Ectodermal cell (in vitro differentiated cells): ENCODE measurements at regions not wholly inside any gene's neighbourhood (a gene's known extent, or its start where the extent isn't known, plus 50 kb on each side); places are given as distances from the start of the nearest gene placed in this dataset.

Experiments used
- H3K27ac ChIP-seq: 2 replicates; pipeline ENCODE4 v1.7.0; 2013; ENCODE audit warnings: mild to moderate bottlenecking, low read depth, low read length; ENCODE audit not compliant: insufficient read depth, poor library complexity, severe bottlenecking
- H3K27me3 ChIP-seq: 2 replicates; pipeline ENCODE4 v1.7.0; 2013; ENCODE audit warnings: mild to moderate bottlenecking, low read length; ENCODE audit not compliant: insufficient read depth, control insufficient read depth, poor library complexity, severe bottlenecking
- H3K36me3 ChIP-seq: one replicate; pipeline ENCODE4 v1.7.0; 2013; ENCODE audit warnings: low read length; ENCODE audit not compliant: control insufficient read depth, insufficient read depth
- H3K4me1 ChIP-seq: one replicate; pipeline ENCODE4 v1.7.0; 2013; ENCODE audit warnings: low read length; ENCODE audit not compliant: control insufficient read depth, insufficient read depth
- H3K4me3 ChIP-seq: 2 replicates; pipeline ENCODE4 v1.7.0; 2013; ENCODE audit warnings: low read depth, low read length, control low read depth; ENCODE audit not compliant: insufficient read depth
- H3K9me3 ChIP-seq: 2 replicates; pipeline ENCODE4 v1.7.0; 2013; ENCODE audit warnings: mild to moderate bottlenecking, low read length, moderate library complexity; ENCODE audit not compliant: control insufficient read depth
- WGBS, 2 experiments: methylation state at CpG; one replicate each; pipeline ENCODE4 v1.1.7; 2013; ENCODE audit warnings: missing lambda C conversion rate in 2 of 2; 5-methylcytosine and 5-hydroxymethylcytosine counted together

- Histone ChIP-seq H3K27me3 (no peaks in the 10 kb centered on the region), H3K36me3 (no peaks in the 10 kb centered on the region)
These were observed 344.6 kb downstream of the GBE1 start for GRCh38 chr3:81416812-81417211.

GRCh38 chr3:81406318-81406717, 355.1 kb downstream of the GBE1 start:
- H3K27ac ChIP-seq = no peak overlapping the region
- H3K9me3 ChIP-seq = no peaks in the 10 kb centered on the region
- H3K4me1 ChIP-seq = no peaks in the 10 kb centered on the region
- 44 to 50% methylated on average over 1 of the region's 1 CpG for WGBS, 2 experiments
- H3K36me3 ChIP-seq = no peaks in the 10 kb centered on the region
- H3K4me3 ChIP-seq = no peak overlapping the region
- H3K27me3 ChIP-seq = no peaks in the 10 kb centered on the region

More at GRCh38 chr3:81416812-81417211, 344.6 kb downstream of the GBE1 start:
- H3K27ac ChIP-seq = no peak overlapping the region
- 97 to 100% methylated on average over 1 to 2 of the region's 2 CpGs for WGBS, 2 experiments
- no peaks in the 10 kb centered on the region for H3K9me3 ChIP-seq
- no peak overlapping the region for H3K4me3 ChIP-seq
- no peaks in the 10 kb centered on the region for H3K4me1 ChIP-seq

- H3K4me3 ChIP-seq = no peak overlapping the region
- WGBS, 2 experiments = 76 to 80% methylated on average over 7 of the region's 7 CpGs
- no peaks in the 10 kb centered on the region for H3K4me1 ChIP-seq
- no peaks in the 10 kb centered on the region for H3K36me3 ChIP-seq
- H3K9me3 ChIP-seq = no peaks in the 10 kb centered on the region
- H3K27me3 ChIP-seq = no peaks in the 10 kb centered on the region
- H3K27ac ChIP-seq = no peak overlapping the region
These were observed 365.5 kb downstream of the GBE1 start for GRCh38 chr3:81395739-81396513.

DNA sequence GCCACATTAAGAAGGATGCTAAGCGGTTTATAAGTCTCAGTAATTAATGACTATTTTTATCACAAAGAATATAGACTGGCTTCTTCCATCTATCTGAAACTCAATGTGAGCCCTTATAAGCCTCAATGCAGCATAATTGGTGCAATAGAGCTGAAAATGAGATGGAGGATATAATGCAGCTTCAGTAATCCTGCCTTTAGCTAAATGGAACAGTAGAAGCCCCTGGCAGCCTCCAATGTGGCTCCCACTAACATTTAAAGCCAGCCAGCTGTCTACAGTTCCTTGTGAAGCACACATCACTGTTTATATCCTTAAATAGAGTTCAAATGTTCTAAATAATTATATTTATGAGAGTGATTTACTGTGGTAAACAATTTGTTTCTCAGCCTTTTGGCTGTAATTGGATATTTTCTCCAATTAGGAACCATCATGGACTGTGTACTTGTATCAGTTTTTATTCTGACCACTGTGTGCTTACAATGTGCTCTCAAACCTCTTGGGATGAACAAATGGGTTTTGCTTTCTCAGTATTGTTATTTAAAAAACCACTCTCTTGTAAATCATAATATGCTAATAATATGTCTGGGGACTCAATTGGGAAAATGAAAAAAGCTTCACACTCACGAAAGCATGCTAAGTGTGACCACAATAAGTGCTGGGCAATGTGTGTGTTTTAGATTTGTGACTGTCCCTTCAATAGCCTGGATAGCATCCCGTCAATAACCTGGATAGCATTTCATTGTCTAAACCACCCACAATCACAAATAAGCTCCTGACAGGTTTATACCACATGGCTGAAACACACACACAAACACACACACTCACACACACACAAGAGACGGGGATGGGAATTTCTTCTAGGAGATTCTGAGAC, 366.6 kb downstream of the GBE1 start:
- no peaks in the 10 kb centered on the region for H3K9me3 ChIP-seq
- H3K4me3 ChIP-seq = no peak overlapping the region
- H3K36me3 ChIP-seq = no peaks in the 10 kb centered on the region
- 94 to 95% methylated on average over 3 to 4 of the region's 4 CpGs for WGBS, 2 experiments
- no peaks in the 10 kb centered on the region for H3K4me1 ChIP-seq
- no peaks in the 10 kb centered on the region for H3K27me3 ChIP-seq
- no peak overlapping the region for H3K27ac ChIP-seq

DNA sequence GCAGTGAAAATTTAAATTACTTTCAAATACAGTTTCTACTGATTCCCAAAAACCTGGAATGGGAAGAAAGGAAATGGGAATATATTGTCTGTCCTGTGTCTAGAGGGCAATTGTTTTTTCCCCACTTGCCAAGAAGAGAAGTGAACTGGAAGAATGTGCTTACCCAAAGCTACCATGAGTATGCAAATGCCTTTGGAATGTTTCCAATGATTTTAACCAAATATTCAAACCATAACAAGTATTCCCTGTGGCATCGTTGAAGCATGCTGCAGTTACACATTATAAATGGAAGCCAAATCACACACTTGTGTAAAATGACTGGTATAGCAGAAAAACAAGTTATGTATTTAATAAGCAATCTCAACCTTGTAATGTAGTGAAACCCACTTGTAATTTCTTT, 368.2 kb downstream of the GBE1 start:
- Histone ChIP-seq H3K27ac (no peak overlapping the region), H3K9me3 (no peaks in the 10 kb centered on the region), H3K4me3 (no peak overlapping the region), H3K4me1 (no peaks in the 10 kb centered on the region), H3K27me3 (no peaks in the 10 kb centered on the region), H3K36me3 (no peaks in the 10 kb centered on the region)
- WGBS, 2 experiments = 67 to 100% methylated on average over 1 of the region's 1 CpG

DNA sequence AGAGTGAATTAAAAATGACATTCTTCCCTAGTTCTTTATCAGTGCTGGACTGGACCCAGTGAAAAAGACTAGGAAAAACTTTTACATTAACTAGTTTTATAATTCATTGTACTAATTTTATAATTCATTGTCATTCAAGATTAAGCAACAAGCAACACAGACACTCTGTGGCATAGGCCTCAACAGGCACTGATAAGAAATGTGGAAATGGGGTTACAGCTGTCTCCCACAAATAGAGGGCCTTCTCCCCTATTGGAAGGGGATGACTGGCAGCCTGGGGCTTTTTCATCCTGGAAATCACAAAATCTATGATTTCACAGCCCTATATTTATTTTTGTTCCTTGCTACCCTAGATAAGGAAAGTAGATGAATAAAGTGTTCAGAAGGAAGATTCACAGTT, 370.6 kb downstream of the GBE1 start:
- Histone ChIP-seq H3K4me3 (no peak overlapping the region), H3K4me1 (no peaks in the 10 kb centered on the region), H3K27ac (no peak overlapping the region), H3K36me3 (no peaks in the 10 kb centered on the region), H3K9me3 (no peaks in the 10 kb centered on the region), H3K27me3 (no peaks in the 10 kb centered on the region)

- Histone ChIP-seq H3K27me3 (no peaks in the 10 kb centered on the region), H3K27ac (no peak overlapping the region), H3K4me3 (no peak overlapping the region), H3K36me3 (no peaks in the 10 kb centered on the region), H3K4me1 (no peaks in the 10 kb centered on the region), H3K9me3 (no peaks in the 10 kb centered on the region)
- 93% methylated on average over 4 of the region's 4 CpGs for WGBS, 2 experiments
These were observed 373.3 kb downstream of the GBE1 start for GRCh38 chr3:81388191-81388590.

DNA sequence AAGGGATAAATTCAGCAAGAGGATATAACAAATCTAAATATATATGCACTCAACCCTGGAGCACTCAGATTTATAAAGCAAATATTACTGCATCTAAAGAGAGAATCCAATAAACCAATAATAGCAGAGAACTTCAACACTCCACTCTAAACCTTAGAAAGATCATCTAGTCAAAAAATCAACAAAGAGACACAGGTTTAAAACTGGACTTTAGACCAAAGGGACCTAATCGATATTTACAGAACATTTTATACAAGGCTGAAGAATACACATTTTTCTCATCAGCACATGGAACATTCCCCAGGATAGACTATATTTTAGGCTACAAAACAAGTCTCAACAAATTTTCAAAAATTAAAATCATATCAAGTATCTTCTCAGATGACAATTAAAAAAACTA, 379.0 kb downstream of the GBE1 start:
- H3K9me3 ChIP-seq = no peaks in the 10 kb centered on the region
- WGBS, 2 experiments = 92 to 100% methylated on average over 1 of the region's 1 CpG
- H3K27me3 ChIP-seq = no peaks in the 10 kb centered on the region
- H3K36me3 ChIP-seq = no peaks in the 10 kb centered on the region
- H3K27ac ChIP-seq = no peak overlapping the region
- H3K4me3 ChIP-seq = no peak overlapping the region
- H3K4me1 ChIP-seq = no peaks in the 10 kb centered on the region

- Histone ChIP-seq H3K27ac (no peak overlapping the region), H3K4me1 (no peaks in the 10 kb centered on the region), H3K9me3 (no peaks in the 10 kb centered on the region), H3K4me3 (no peak overlapping the region), H3K27me3 (no peaks in the 10 kb centered on the region), H3K36me3 (no peaks in the 10 kb centered on the region)
- WGBS, 2 experiments = 92 to 95% methylated on average over 4 of the region's 4 CpGs
These were observed 381.2 kb downstream of the GBE1 start for GRCh38 chr3:81380234-81380633.

DNA sequence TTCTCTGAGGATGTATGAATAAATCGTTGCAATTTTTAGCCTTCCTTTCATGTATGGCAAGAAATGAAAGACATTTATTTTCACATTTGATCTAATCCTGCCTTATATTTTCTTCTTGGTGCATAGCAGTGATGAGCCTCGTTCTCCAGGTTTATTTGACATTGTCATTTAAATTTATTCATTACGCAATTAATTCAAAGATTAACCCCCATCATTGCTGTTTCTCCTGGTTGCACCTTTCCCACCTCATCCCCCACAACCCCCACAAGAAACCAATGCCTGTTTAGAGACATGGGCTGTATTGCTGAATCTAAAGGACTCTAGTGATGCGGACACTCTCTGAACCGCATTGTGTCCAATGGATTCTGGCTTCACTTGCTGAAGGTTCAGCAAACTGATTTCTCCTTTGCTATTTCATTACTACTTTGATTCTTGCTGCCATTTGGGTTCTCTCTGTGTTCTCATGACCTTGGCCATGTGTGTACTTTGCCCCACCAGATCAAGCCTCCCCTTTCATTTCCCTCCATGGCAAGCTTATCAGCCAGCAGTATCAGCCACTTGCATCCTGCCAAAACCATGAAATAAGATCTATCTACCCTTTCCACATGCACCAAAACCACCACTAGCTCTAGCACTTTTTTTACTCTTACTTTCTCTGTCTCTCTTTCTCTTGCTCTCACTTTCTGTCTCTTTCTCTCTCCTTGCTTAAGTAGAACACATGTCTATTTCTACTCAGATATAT, 382.7 kb downstream of the GBE1 start:
- no peaks in the 10 kb centered on the region for H3K36me3 ChIP-seq
- no peaks in the 10 kb centered on the region for H3K9me3 ChIP-seq
- no peaks in the 10 kb centered on the region for H3K4me1 ChIP-seq
- 86% methylated on average over 5 of the region's 5 CpGs for WGBS, 2 experiments
- H3K27me3 ChIP-seq = no peaks in the 10 kb centered on the region
- no peak overlapping the region for H3K4me3 ChIP-seq
- H3K27ac ChIP-seq = no peak overlapping the region
